HCT116 (cell line): ENCODE measurements at regions not wholly inside any gene's neighbourhood (a gene's known extent, or its start where the extent isn't known, plus 50 kb on each side); places are given as distances from the start of the nearest gene placed in this dataset.

Source experiments
- CEBPB ChIP-seq: IDR thresholded peaks from 2 replicates; pipeline ENCODE4 v1.6.1; 2012; ENCODE audit warnings: low read depth
- EGR1 ChIP-seq: IDR thresholded peaks from 2 replicates; pipeline ENCODE4 v1.6.1; 2012; ENCODE audit warnings: low read depth
- FOSL1 ChIP-seq: IDR thresholded peaks from 2 replicates; pipeline ENCODE4 v1.6.1; 2012; ENCODE audit warnings: low read depth
- POLR2AphosphoS5 ChIP-seq: IDR thresholded peaks from 2 replicates; pipeline ENCODE4 v1.6.1; 2011; ENCODE audit warnings: mild to moderate bottlenecking, low read depth, low read length, moderate library complexity
- SIN3A ChIP-seq: IDR thresholded peaks from 2 replicates; pipeline ENCODE4 v1.6.1; 2012; ENCODE audit warnings: low read depth
- SRF ChIP-seq: IDR thresholded peaks from 2 replicates; pipeline ENCODE4 v1.6.1; 2012; ENCODE audit warnings: low read depth
- TF ChIP-seq, protein P1 (sequence below), 3 experiments: fragments of 200-600 bp in 1 of 3; sonication (generic) in 1 of 3; IDR thresholded peaks in 2 of 3; conservative IDR thresholded peaks in 1 of 3; 2 replicates each; pipeline ENCODE4 v1.5.1; 2012 to 2017; ENCODE audit warnings: low read depth in 2 of 3, low read length in 2 of 3, antibody characterized with exemption in 1 of 3, borderline replicate concordance in 1 of 3, control low read depth in 1 of 3, mild to moderate bottlenecking in 1 of 3, mixed read lengths in 1 of 3, mixed run types in 1 of 3, moderate library complexity in 1 of 3; ENCODE audit not compliant: insufficient read depth in 1 of 3

DNA sequence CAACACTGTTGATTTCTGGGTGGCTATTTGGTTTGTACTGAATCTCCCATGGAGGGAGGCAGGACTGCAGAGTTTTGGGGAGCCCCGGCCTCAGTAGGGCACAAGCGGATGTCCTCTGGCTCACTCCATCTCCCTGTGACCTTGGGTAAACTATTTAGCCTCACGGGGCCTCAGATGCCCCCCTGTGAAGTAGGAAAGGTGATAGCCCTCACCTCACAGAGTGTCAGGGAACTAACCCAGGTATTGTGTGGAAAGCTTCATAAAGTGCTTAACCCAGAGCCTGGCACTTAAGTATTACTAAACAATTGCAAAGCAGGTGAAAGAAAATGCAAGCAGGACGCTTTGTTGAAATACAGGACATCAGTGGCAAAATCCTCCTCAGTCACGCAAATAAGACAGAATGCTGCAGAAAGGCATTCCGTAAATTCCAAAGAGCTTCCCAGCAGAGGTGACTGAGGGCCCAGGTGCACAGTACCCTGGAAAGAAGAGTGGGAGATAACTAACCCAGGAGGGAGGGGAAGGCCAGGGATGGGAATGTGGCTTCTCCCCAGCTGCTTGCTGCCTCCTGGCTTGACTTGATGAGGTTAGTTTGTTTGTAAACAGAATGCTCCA, 436.3 kb downstream of the PRDM2 start:
- no peak for TF ChIP-seq EGR1
- TF ChIP-seq CEBPB: no peak
- TF ChIP-seq FOSL1: no peak
- TF ChIP-seq, protein P1, sequence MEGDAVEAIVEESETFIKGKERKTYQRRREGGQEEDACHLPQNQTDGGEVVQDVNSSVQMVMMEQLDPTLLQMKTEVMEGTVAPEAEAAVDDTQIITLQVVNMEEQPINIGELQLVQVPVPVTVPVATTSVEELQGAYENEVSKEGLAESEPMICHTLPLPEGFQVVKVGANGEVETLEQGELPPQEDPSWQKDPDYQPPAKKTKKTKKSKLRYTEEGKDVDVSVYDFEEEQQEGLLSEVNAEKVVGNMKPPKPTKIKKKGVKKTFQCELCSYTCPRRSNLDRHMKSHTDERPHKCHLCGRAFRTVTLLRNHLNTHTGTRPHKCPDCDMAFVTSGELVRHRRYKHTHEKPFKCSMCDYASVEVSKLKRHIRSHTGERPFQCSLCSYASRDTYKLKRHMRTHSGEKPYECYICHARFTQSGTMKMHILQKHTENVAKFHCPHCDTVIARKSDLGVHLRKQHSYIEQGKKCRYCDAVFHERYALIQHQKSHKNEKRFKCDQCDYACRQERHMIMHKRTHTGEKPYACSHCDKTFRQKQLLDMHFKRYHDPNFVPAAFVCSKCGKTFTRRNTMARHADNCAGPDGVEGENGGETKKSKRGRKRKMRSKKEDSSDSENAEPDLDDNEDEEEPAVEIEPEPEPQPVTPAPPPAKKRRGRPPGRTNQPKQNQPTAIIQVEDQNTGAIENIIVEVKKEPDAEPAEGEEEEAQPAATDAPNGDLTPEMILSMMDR (IDR thresholded peaks at IDR 0.05 in 2 of 3, conservative IDR thresholded peaks at IDR 0.05 in 1 of 3; ENCODE audit: borderline replicate concordance in 1 of 3, insufficient read depth in 1 of 3, low read depth in 2 of 3, low read length in 2 of 3): no peak
- no peak for TF ChIP-seq SIN3A
- no peak for TF ChIP-seq POLR2AphosphoS5
- no peak for TF ChIP-seq SRF
